HG03571 (cell line): ENCODE measurements at regions not wholly inside any gene's neighbourhood (a gene's known extent, or its start where the extent isn't known, plus 50 kb on each side); places are given as distances from the start of the nearest gene placed in this dataset.

Source experiments
- ATAC-seq: cut with Tn5 transposase; IDR thresholded peaks from one replicate; pipeline ENCODE4 v1.9.1; 2021; ENCODE audit not compliant: unreplicated experiment

DNA sequence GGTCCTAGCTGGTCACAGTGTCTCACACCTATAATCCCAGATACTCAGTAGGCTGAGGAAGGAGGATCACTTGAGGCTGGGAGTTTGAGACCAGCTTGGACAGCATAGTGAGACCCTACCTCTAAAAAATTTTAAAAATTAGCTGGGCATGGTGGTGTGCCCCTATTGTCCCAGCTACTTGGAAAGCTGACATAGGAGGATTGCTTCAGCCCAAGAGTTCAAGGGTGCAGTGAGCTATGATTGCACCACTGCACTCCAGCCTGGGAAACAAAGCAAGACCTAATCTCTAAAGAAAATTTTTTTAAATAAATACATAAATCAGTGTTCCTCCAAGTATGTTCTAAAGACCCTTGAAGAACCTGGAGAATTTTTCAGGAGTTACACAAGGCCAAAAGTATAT lies 50.6 kb upstream of the GNAO1 start:
- no peak for ATAC-seq

DNA sequence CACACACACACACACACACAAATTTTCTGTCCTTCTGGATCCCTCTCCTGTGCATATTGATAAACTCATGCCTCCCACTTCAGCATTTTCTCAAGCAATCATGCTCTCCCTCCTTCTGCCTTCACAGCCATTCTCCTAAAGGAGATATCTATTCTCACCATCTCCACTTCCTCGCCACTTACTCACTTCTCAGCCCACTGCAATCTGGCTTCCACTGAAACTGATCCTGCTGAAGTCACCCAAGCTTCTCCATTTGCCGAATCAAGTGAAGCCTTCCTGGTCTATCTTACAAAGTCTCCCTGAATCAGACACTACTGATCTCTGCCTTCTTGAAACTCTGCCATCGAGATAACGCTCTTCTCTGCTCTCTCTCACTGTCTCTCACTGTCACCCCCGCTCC lies 54.0 kb upstream of the GNAO1 start:
- ATAC-seq = no peak

DNA sequence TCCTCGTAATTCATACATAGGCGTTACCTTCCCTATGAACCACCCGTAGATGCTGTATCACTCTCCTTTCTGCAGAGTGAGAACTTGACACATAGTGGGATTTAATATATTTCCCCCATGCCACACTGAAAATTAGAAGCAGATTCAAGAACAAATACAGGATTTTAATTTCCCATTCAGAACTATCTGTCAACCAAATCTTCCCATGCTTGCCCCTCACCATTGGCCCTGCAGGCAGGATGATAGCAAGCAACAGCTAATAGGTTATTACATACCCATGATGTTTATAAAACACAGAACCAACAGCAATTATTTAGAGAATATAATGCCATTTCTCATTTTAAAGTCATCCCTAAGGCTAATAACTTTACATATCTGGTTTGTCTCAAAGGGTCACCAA lies 55.0 kb upstream of the GNAO1 start:
- ATAC-seq = no peak

DNA sequence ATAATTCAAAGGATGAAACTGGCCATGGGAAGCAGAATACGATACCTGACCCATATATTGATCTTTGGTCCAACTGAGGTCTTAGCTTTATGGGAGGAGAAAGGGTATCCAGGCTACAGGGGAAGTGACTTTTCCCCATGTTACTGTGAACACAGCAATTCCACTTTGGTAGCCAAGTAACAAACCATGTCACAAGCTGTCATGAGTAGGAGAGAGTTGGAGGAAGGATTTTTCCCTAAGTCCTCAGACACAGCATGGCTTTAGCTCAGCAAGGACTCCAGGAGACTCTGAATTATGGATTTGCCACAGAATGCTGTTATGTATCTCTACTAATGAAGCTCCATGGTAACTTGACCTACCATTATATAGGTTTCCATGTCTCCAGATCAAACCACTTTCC lies 56.5 kb upstream of the GNAO1 start:
- no peak for ATAC-seq

DNA sequence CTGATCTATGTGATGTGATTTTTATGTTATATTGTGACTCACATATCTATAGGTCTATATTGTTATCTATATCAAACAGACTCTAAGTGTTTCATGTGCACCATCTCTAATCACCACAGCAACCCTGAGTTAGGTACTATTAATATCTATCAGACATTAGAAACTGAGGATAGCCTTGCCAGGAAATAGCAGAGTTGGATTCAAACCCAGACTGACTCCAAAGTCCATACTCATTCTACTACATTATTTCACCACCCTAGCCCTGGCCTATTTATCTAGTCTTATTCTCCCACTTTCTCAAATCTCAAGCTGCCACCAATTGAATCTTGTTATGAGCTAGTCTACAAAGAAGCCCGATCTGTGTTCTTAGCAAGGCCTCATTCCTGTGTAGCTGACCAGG lies 65.4 kb upstream of the GNAO1 start:
- ATAC-seq = no peak

DNA sequence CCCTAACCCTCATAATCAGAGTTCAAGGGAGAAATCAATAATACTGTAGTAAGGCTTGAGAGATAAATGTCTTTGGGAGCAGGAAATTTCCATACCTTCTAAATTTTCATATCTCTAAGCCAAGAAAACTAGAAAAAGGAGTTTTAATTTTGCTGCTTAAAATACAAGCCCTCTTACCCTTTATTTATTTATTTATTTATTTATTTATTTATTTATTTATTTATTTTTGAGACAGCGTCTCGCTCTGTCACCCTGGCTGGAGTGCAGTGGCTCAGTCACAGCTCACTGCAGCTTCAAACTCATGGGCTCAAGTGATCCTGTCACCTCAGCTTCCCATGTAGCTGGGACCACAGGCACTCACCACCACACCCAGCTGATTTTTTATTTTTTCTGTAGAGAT lies 69.0 kb upstream of the GNAO1 start:
- ATAC-seq = no peak

DNA sequence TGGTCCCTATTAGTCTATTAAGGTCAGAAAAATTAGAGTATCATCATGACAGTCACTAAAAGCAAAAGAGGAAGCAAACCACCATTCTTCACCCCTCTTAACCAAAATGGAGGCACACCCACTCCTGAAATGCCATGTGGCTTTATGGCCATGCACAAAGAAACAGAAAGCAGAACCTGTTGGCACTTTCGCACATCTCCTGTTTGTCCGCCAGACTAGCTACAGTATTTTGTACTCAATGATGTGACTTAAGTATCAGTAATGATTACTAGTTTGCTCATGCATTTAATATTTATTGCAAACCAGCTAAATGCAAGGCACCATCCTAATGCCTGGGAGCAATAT lies 70.2 kb upstream of the GNAO1 start:
- ATAC-seq = no peak

DNA sequence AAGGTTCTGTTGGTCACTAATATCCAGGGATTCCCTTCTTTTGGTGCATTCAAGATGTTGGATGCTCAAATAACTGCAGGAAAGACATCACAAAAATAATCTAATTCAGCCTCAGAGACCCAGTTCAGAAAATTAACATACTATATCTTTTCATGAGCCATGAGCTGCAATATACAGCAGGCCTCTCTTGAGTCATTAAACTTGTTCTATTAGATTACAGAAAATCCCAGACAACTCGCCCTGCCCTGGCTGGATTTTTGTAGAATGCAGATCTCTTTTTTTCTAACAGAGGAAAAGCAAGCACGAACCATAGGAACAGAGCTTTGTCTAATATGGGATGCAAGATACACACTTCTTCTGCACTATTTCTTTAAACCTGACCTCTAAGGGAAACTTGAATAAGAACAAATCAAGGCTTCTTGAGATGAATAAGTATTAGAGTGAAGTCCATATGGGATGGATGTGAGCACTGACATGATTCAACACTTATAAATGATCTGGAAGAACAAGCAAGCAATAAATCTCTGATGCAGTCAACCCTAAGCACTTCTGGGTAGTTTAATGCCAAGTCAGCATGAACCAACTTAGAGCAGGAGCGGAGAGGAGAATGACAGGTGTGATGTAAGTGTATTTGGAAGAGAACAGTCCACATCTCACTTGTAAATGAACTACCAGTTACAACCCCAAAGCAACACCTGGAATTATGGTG lies 70.7 kb upstream of the GNAO1 start:
- no peak for ATAC-seq

DNA sequence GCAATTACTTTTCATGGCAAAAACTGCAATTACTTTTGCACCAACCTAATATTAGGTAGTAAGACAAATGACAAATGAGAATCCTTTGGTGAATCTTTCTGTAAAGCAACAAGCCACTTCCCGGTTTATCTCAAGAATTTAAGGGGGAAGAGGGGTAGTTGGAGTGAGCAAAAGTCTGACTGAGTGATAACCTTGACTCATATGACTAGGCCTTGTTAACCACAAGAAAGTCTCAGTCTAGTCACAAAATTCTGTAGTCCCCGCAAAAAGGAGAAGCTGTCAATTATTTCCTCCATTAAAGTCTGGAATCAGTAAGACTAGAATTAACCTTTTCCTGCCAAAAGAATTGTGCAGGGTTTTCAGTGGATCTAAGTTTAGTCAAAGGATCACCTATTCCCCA lies 72.2 kb upstream of the GNAO1 start:
- ATAC-seq = no peak

DNA sequence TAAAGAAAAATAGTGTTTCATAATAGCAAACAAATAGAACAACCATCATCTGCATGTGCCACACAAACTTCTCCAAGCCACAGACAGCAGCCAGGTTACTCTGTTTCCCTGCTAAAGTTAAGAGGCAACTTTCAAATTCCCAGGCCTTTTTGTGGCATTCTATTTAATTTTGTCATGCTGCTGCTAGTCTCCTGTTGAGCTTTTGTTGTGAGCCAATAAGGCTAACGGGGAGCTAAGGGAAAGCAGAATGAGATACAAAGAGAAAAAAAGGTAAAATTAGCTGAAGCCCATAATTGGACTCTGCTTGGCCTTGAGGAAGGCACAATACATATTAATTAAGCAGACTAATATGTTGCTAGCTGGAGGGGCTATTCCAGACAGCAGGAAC lies 74.7 kb upstream of the GNAO1 start:
- no peak for ATAC-seq

DNA sequence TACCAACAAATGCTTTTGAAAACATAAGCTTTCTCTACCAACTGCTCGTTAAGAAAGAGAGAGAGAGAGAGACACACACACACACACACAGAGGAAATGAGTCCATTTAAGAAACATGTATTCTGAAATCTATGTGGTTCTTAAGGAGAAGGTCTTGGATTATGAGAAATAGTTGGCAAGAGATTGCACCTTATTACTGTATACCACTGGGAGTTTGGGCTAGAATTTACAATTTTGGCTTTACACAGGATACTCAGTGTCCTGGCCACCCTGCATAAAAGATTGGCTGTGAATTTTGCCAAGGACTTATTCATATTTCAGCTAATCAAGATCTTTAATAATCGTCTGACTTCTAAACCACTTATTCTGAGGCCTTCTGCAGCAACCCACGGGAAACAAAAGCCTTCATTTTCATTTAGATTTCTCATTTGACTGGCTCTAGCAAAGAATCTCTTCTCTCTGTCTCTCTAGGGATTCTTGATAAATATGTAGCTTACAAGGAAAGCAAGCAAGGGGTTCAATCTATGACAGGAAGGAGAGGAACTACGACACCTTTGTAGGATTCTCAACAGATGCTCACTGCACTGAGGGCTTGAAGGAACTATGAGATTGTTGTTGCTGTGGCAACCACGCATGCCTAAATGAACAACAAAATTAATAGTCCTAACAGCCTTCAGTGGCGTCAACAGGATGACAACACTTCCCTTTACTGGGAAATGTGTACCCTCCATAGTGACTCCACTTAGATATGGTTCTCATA lies 75.3 kb upstream of the GNAO1 start:
- no peak for ATAC-seq

DNA sequence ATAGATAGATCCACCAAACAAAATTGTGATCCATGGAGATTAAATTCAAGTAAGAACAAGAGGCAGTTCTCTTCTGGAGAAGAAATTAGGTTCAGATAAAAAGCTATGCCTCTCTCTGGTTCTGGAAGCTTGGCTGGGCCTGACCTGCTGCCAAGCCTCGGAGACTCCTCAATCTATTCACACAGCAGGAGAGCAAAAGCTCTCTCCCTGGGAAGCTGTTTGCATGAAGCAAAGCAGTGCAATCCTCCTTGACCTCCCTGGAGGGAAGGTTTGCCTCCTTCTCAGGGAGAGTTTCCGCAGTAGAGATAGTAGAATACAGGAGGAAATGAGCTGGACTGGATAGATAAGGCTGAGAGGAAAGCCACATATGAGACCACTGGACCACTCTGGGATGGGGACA lies 78.1 kb upstream of the GNAO1 start:
- no peak for ATAC-seq

DNA sequence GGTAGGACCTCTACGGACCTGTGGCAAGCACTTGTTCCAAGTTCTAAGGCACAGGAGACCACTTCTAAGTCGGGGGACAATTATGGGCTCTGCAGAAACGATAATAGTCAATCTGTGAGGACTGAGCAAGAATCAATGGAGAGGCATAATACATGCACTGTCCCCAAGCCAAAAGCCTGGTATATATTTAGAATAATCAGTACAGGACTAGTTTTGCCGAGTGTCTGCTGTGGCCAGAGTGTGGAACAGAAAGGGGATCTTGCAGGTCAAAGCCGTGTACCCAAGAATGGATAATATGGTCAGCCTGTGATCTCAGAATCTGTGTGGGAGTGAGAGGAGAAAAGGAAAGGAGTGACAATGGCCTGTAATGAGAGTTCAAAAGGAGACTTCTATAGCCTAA lies 80.2 kb upstream of the GNAO1 start:
- no peak for ATAC-seq

DNA sequence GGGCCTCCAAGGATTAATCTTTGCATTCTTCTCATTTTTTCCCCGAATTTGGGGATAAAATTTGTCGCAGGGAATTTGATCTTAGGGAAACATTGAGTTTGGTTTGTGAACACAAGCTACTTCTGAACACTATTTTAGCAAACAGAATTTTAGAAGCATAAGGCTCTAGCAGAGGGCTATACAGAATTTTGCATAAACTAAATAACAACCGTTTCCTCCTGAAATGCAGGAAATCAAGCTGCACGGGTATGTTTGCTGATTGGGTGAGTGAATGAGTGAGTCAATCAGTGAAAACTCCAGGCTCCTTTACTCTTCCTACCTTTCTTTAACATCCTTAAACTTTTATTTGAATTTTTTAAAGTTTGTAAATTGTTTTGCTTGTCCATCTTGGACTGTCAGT lies 81.3 kb upstream of the GNAO1 start:
- no peak for ATAC-seq

DNA sequence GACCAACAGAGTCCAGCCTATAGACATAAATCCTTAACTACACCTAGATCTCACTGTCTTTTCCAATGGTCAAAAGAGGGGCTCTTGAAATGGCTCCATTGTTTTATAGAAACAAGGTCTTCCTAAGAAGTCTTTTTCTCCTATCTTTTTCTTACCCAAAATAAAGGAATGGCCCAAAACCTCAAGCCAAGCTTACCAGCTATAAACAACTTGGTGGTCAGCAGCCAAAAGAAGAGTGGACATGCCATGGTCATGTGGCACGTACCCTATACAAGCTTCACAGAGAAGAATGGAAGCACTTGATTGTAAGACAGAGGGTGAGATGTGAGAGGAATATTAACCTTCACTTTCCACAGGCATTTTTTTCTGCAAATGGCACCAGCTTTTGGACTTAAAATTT lies 82.1 kb upstream of the GNAO1 start:
- no peak for ATAC-seq

DNA sequence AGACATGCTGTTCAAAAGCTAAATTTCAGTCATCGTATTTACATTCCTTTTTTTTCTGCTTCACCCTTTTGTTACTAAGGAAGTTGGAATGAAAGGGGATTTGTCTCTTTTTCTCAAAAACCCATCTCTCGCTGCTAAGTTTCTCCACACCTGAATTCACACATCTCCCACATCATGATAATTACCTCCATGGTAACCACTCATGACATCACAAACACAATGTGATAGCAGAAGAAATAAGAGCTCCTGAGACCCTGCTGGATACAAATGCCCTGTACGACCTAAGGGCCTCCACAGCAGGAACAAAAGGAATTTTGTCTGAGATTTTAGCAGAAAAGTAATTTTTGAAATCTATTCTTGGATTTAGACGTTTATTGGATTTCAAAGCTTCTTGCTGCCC lies 82.6 kb upstream of the GNAO1 start:
- ATAC-seq = no peak

DNA sequence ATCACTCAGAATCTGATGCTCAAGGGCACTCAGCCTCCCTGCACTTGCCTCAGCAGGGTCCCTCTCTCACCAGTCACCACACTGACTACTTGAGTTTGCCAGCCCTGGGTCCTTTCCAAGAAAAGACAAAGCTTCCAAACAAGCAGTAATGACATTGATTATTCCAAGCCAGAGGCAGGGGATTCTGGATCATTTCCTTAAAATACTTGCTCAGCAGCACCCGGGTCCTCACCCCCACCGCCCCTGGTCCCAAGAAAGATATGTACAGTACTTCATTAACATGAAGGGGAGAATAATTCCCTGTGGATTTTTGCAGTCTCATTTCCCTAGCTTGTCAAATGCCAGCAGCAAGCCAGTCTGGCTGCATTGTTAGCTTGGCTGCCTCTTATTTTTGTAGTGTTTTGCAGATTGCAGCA lies 83.2 kb upstream of the GNAO1 start:
- ATAC-seq = no peak

DNA sequence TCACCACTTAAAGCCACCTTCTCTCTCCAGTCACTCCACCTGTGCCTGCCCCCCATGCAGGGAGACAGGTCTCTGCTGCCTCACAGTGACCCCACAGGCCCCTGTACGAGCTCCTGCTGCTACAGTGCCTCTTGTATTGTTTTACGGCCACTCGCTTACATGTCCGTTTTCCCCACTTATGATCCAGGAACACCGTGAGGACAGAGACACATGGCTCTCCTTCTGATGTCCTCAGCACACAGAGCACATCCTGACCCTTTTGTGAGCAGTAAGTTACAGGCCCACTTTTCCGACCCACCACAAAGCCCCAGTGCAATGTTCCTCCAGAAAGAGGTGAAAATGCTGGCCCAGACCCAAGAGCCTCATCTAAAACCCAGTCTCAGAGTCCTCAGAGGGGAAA lies 84.8 kb upstream of the GNAO1 start:
- no peak for ATAC-seq

DNA sequence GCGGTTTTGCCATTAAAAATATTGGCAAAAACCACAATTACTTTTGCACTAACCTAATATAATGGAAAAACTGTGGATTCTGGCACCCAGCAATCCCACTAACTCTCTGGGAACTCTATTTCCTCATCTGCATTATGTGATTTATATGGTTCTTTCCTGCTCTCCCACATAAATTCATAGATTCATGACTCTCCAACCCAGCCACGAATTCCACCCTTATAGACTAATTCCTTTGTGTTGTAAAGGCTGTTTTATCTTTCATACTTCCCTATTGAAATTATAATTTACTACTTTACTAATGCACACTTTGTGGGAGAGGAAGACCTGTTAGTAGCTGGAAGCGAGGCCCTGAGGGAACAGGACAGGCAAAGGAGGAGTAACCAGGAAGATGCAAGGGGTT lies 88.4 kb upstream of the GNAO1 start:
- ATAC-seq = no peak

DNA sequence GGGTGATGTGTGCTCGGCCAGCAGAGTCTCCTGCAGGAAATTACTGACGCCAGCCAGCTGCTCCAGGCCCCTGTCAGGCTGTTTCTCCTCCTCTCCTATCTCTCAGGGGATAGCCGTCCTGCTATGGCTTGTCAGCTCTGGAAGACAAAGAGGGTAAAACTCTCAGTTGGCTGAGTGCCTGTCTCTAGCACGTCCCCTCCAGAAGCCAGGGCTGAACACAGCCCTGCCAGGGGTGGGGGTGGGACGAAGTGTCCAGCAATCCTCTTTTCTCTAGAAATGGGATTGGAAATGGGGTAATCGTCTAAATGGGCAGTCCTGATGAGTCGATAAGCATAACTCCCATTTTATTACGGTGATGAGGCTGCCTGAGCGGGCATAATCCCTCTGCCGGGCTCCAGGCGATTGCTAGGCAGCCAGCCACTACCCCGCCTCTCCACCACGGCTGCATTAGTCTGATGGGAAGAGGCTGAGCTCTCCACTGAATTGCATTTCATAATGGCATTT lies 89.1 kb upstream of the GNAO1 start:
- no peak for ATAC-seq

DNA sequence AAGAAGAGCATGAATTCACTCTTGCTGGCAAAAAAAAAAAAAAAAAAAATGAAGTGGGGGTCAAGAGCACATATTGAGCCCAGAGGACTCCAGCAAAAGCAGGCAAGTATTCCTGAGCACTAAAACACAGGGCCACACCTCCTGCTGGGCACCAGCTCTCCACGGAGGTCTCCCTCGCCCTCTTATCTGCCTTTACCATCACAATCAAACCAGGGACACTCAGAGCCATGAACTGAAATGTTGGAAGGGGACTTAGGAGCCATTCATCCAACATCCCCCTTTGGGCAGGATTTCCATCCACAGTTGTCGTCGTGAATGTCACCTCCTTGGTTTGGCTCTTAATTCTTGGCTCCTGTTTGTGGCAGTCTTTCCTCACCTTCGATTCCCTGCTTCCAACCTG lies 89.8 kb upstream of the GNAO1 start:
- no peak for ATAC-seq

DNA sequence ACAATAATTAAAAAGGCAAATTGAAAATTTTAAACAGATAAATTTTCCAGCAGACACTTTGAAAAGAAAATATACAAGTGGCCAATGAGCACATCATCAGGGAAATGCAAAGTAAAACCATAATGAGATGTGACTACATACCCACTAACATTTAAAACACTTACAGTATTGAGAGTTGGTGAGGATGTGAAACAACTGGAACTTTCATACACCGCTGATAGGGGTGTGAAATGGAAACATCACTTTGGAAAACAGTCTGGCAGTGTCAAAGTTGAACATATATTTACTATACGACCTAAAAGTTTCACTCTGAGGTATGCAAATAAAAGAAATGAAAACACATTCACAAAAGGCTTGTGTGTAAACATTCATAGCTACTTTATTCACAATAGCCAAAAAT lies 94.0 kb upstream of the GNAO1 start:
- no peak for ATAC-seq

DNA sequence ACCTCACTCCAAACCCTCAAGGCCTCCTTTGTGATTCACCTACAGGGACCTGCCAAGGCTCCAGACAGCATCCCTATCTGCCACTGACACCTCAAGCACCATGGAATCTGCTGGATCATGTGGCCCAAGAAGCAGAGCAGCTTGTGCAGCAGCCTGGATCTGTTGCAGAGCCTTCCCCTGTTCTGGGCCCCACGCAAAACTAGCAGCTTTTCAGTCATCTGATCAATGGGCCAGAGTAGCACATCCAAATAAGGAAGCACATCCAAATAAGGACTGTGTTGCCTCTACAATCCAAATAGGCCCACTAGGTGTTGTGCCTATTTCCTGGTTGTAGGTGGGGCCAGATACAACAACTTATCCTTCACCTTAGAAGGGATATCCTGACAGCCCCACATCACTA lies 97.1 kb upstream of the GNAO1 start:
- no peak for ATAC-seq
